ENCODE measurements at regions not wholly inside any gene's neighbourhood (a gene's known extent, or its start where the extent isn't known, plus 50 kb on each side); places are given as distances from the start of the nearest gene placed in this dataset.

GRCh38 chr5:7131680-7132079, 264.3 kb upstream of the ADCY2 start:
- CTCF ChIA-PET: no interaction called here
- no peaks in the 10 kb centered on the region for H3K4me1 ChIP-seq (ENCODE audit: insufficient read depth, low read length, poor library complexity, severe bottlenecking)
- H3K27me3 ChIP-seq (replicated peaks; ENCODE audit: insufficient read depth, low read depth, low read length, poor library complexity): no peaks in the 10 kb centered on the region
- H3K9me3 ChIP-seq (ENCODE audit: low read depth, low read length, poor library complexity, severe bottlenecking): no peaks in the 10 kb centered on the region
- POLR2A ChIA-PET (ENCODE audit: low non-redundant PET): no interaction called here
- no TSS peak for BruUV-seq (replicated peaks)
- no peak for TF ChIP-seq EZH2 (IDR thresholded peaks at IDR 0.05; ENCODE audit: borderline replicate concordance, low read depth, low read length, poor library complexity, severe bottlenecking)
- no peak for TF ChIP-seq CTCF (conservative IDR thresholded peaks at IDR 0.05; ENCODE audit: low read depth, low read length)
- no peak overlapping the region for H3K27ac ChIP-seq (ENCODE audit: low read depth, low read length, poor library complexity, severe bottlenecking)
- no peak overlapping the region for H3K4me3 ChIP-seq (ENCODE audit: low read depth, low read length, poor library complexity, severe bottlenecking)
- intact Hi-C loops (cut with micrococcal nuclease; ENCODE audit: unreplicated experiment): no loop called here
- no peaks in the 10 kb centered on the region for H3K36me3 ChIP-seq (ENCODE audit: insufficient read depth, low read length, poor library complexity, severe bottlenecking)
- DNase-seq (ENCODE audit: low spot score): no peak

GRCh38 chr5:7146886-7147285, 249.1 kb upstream of the ADCY2 start:
- CTCF ChIA-PET: no interaction called here
- Histone ChIP-seq H3K27me3 (replicated peaks; ENCODE audit: insufficient read depth, low read depth, low read length, poor library complexity) (no peaks in the 10 kb centered on the region), H3K9me3 (ENCODE audit: low read depth, low read length, poor library complexity, severe bottlenecking) (no peaks in the 10 kb centered on the region), H3K36me3 (ENCODE audit: insufficient read depth, low read length, poor library complexity, severe bottlenecking) (no peaks in the 10 kb centered on the region), H3K4me3 (ENCODE audit: low read depth, low read length, poor library complexity, severe bottlenecking) (no peak overlapping the region), H3K27ac (ENCODE audit: low read depth, low read length, poor library complexity, severe bottlenecking) (no peak overlapping the region), H3K4me1 (ENCODE audit: insufficient read depth, low read length, poor library complexity, severe bottlenecking) (no peaks in the 10 kb centered on the region)
- POLR2A ChIA-PET (ENCODE audit: low non-redundant PET): no interaction called here
- BruUV-seq (replicated peaks): no TSS peak
- no peak for DNase-seq (ENCODE audit: low spot score)
- intact Hi-C loops (cut with micrococcal nuclease; ENCODE audit: unreplicated experiment): no loop called here
- TF ChIP-seq EZH2 (IDR thresholded peaks at IDR 0.05; ENCODE audit: borderline replicate concordance, low read depth, low read length, poor library complexity, severe bottlenecking) (no peak), CTCF (conservative IDR thresholded peaks at IDR 0.05; ENCODE audit: low read depth, low read length) (no peak)

- Histone ChIP-seq H3K27ac (ENCODE audit: low read depth, low read length, poor library complexity, severe bottlenecking) (no peak overlapping the region), H3K4me1 (ENCODE audit: insufficient read depth, low read length, poor library complexity, severe bottlenecking) (no peaks in the 10 kb centered on the region), H3K9me3 (ENCODE audit: low read depth, low read length, poor library complexity, severe bottlenecking) (peaks cover 22% of the 10 kb centered on the region), H3K36me3 (ENCODE audit: insufficient read depth, low read length, poor library complexity, severe bottlenecking) (no peaks in the 10 kb centered on the region), H3K27me3 (replicated peaks; ENCODE audit: insufficient read depth, low read depth, low read length, poor library complexity) (no peaks in the 10 kb centered on the region), H3K4me3 (ENCODE audit: low read depth, low read length, poor library complexity, severe bottlenecking) (no peak overlapping the region)
- CTCF ChIA-PET: no interaction called here
- DNase-seq (ENCODE audit: low spot score): no peak
- POLR2A ChIA-PET (ENCODE audit: low non-redundant PET): no interaction called here
- no TSS peak for BruUV-seq (replicated peaks)
- intact Hi-C loops (cut with micrococcal nuclease; ENCODE audit: unreplicated experiment): no loop called here
- TF ChIP-seq CTCF (conservative IDR thresholded peaks at IDR 0.05; ENCODE audit: low read depth, low read length) (no peak), EZH2 (IDR thresholded peaks at IDR 0.05; ENCODE audit: borderline replicate concordance, low read depth, low read length, poor library complexity, severe bottlenecking) (no peak)
Observed at GRCh38 chr5:7157083-7157482, 238.9 kb upstream of the ADCY2 start.

Data from A673 (cell line).